ENCODE measurements at regions not wholly inside any gene's neighbourhood (a gene's known extent, or its start where the extent isn't known, plus 50 kb on each side); places are given as distances from the start of the nearest gene placed in this dataset.
"Not testable (repeated sequence)": the region's sequence is repeated elsewhere in the genome, so short reads cannot be mapped to it uniquely, and the experiment has no call there.

DNA sequence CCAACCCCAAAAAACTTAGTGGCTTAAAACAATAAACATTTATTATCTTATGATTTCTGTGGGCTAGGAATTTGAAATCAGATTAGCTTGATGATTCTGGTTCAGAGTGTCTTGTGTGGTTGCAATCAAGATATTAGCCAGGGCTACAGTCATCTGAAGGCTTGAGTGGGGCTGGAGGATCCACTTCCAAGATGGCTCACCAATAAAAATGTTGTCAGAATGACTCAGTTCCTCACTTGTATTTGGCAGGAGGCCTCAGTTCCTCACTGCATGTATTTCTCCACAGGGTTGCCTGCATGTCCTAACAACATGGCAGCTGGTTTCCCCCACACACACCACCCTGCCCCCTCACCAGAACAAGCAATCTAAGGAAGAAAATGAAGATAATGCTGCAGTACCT is 98.2 kb upstream of the NIPBL start:
- Histone ChIP-seq H3K4me3 (no peak overlapping the region), H3K27me3 (no peaks in the 10 kb centered on the region), H3K9me3 (peaks cover 0 to 5% of the 10 kb centered on the region in 2 donors), H3K27ac (no peak overlapping the region), H3K4me1 (no peaks in the 10 kb centered on the region), H3K36me3 (no peaks in the 10 kb centered on the region)
- DNase-seq: no peak
- TF ChIP-seq, protein P1, sequence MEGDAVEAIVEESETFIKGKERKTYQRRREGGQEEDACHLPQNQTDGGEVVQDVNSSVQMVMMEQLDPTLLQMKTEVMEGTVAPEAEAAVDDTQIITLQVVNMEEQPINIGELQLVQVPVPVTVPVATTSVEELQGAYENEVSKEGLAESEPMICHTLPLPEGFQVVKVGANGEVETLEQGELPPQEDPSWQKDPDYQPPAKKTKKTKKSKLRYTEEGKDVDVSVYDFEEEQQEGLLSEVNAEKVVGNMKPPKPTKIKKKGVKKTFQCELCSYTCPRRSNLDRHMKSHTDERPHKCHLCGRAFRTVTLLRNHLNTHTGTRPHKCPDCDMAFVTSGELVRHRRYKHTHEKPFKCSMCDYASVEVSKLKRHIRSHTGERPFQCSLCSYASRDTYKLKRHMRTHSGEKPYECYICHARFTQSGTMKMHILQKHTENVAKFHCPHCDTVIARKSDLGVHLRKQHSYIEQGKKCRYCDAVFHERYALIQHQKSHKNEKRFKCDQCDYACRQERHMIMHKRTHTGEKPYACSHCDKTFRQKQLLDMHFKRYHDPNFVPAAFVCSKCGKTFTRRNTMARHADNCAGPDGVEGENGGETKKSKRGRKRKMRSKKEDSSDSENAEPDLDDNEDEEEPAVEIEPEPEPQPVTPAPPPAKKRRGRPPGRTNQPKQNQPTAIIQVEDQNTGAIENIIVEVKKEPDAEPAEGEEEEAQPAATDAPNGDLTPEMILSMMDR (IDR thresholded peaks at IDR 0.05): no peak
- ATAC-seq: no peak
- intact Hi-C loops (cut with DNase I): no loop called here

DNA sequence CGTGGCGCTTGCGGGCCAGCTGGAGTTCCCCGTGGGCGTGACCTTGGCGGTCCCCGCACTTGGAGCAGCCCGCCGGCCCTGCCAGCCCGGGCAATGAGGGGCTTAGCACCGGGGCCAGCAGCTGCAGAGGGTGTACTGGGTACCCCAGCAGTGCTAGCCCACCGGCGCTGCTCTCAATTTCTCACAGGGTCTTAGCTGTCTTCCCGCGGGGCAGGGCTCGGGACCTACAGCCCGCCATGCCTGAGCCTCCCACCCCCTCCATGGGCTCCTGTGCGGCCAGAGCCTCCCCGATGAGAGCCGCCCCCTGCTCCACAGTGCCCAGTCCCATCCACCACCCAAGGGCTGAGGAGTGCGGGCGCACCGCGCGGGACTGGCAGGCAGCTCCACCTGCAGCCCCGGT is 94.0 kb upstream of the NIPBL start:
- intact Hi-C loops (cut with DNase I); ATAC-seq: not testable (repeated sequence)
- peak in 1 of 4 donors; percentile 72 for DNase-seq

DNA sequence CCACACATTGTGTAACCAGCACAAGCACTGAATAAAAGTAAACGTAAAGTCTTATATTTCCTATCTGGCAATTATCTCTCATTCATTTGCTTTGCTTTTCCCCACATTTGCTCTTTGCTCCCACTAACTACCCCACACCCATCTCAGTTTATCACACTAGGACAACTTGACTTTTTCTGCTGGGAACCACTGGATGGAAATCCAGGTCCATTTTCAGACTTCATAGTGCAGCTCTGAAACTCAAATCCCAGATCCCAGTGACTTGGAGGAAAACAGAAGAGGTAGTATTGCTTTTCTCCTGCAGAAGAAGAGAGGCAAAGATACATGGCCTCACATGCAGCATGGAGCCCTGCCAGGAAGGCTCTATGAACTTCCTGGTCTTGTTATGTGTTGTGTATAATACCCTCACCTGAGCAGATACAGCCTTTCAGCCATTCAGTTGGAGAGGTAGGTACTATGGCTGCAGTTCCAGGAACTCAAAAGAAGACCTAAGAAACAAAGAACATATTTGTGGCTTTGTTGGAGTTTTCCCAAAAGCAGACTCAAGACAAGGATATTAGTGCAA is 90.0 kb upstream of the NIPBL start:
- no peak overlapping the region for H3K27ac ChIP-seq
- TF ChIP-seq, protein P1 (IDR thresholded peaks at IDR 0.05): no peak
- H3K36me3 ChIP-seq: no peaks in the 10 kb centered on the region
- H3K4me1 ChIP-seq: no peaks in the 10 kb centered on the region
- no peak overlapping the region for H3K4me3 ChIP-seq
- no peaks in the 10 kb centered on the region for H3K9me3 ChIP-seq
- ATAC-seq (no peak), DNase-seq (no peak)
- intact Hi-C loops (cut with DNase I): no loop called here
- H3K27me3 ChIP-seq: no peaks in the 10 kb centered on the region

More for the DNA sequence above, 94.0 kb upstream of the NIPBL start:
- not testable (repeated sequence) for H3K4me3 ChIP-seq, H3K27ac ChIP-seq, H3K36me3 ChIP-seq, H3K4me1 ChIP-seq, H3K9me3 ChIP-seq, H3K27me3 ChIP-seq

DNA sequence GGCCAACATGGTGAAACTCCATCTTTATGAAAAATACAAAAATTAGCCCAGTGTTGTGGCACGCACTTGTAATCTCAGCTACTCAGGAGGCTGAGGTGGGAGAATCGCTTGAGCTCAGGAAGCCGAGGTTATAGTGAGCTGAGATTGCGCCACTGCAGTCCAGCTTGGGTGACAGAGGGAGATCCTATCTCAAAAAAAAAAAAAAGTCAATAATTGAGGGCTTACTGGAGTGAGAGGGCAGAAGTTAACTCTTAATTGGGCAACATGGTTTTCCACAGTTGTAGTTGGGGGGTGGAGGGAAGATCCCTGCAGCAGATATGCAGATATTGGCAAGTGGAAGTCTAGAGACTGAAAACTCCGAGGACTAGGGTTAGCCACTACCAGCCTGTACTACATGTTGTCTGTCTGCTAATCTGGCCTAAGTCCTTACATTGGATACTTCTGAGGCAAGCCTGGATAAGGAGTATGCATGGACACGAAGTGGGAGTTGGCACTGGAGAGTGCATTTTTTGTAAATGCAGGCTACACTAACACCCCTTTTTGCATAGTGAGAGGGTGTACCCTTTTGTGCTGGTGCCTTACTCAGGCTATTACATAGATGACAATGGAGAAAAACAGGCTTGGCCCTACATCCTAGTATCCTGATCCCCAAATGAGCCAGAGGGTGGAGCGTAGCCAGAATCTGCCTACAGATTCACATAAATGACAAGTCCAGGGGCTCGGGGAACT is 89.0 kb upstream of the NIPBL start:
- Histone ChIP-seq H3K4me1 (no peaks in the 10 kb centered on the region), H3K4me3 (no peak overlapping the region), H3K36me3 (no peaks in the 10 kb centered on the region), H3K27me3 (no peaks in the 10 kb centered on the region), H3K9me3 (no peaks in the 10 kb centered on the region), H3K27ac (no peak overlapping the region)
- no peak for DNase-seq
- intact Hi-C loops (cut with DNase I): no loop called here
- no peak for ATAC-seq
- TF ChIP-seq, protein P1 (IDR thresholded peaks at IDR 0.05): no peak

DNA sequence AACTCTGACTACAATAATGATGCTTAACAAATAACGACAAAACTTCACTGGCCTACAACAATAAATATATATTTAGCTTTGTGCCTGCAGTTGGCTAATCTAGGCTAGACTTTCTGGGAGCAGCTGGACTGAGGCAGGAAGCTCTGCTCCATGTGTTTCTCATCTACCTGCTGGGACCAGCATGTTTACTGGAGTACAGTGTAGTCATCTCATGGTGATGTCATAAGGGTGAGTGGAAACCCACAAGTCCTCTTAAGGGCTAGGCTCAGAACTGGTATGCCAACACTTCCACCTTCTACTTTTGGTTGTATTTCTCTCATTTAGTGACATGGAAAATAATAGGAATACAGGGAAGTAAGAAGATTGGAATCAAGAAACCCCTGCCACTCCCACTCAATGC is 85.7 kb upstream of the NIPBL start:
- Histone ChIP-seq H3K4me3 (no peak overlapping the region), H3K4me1 (no peaks in the 10 kb centered on the region), H3K9me3 (no peaks in the 10 kb centered on the region), H3K36me3 (no peaks in the 10 kb centered on the region), H3K27ac (no peak overlapping the region), H3K27me3 (no peaks in the 10 kb centered on the region)
- ATAC-seq (peak; percentile 45), DNase-seq (no peak)
- intact Hi-C loops (cut with DNase I): no loop called here
- TF ChIP-seq, protein P1 (IDR thresholded peaks at IDR 0.05): no peak

Measured in left lung (tissue), 4 donors.